AG04450 (cell line): ENCODE measurements at regions not wholly inside any gene's neighbourhood (a gene's known extent, or its start where the extent isn't known, plus 50 kb on each side); places are given as distances from the start of the nearest gene placed in this dataset.

Source experiments
- CTCF ChIA-PET: fragments of 300-600, 350-600 bp; formaldehyde crosslinking; extraction: SDS; loops from one replicate; lab custom pipeline; 2022; ENCODE audit warnings: antibody characterized with exemption, inconsistent platforms; lab: Charles Lee
- POLR2A ChIA-PET: fragments of 350-600 bp; formaldehyde crosslinking; extraction: SDS; loops from one replicate; lab custom pipeline; 2021; ENCODE audit warnings: antibody characterized with exemption, inconsistent platforms; lab: Yijun Ruan, JAX
- DNase-seq: peaks from one replicate; pipeline ENCODE4 v3.0.0-alpha.2; 2011; ENCODE audit warnings: low read depth, low spot score
- H3K27ac ChIP-seq: one replicate; pipeline ENCODE4 v1.5.1; 2012; ENCODE audit warnings: low read depth, low read length, control low read depth
- H3K27me3 ChIP-seq: one replicate; pipeline ENCODE4 v1.6.0; 2012; ENCODE audit warnings: low read length; ENCODE audit not compliant: control insufficient read depth, insufficient read depth
- H3K4me3 ChIP-seq: 2 replicates; pipeline ENCODE4 v1.5.1; 2011; ENCODE audit warnings: mild to moderate bottlenecking, low read depth, low read length, control low read depth
- H3K9me3 ChIP-seq: 2 replicates; pipeline ENCODE4 v1.5.1; 2012; ENCODE audit warnings: low read length; ENCODE audit not compliant: control insufficient read depth, insufficient read depth
- TF ChIP-seq, protein P1 (sequence below): IDR thresholded peaks from 2 replicates; pipeline ENCODE4 v1.5.1; 2011; ENCODE audit warnings: low read depth, low read length, control low read depth, inconsistent platforms

DNA sequence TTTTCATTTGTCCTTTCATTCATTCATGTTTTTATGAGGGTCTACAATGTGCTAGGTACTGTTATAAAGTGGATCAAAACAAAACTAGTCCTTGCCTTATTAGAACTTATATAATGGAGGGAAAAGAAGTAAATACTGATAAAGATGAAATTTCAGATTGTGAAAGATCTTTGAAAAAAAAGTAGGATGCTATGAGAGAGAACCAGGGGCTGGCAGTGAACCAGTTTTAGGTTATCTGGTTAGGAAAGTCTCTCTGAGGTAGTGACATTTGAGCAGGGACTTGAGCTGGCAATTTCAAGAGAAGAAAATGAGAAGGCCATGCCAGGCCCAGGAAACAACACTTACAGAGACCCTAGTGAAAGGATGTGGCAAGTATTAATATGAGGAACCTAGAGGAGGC, 57.3 kb upstream of the E2F7 start:
- H3K27me3 ChIP-seq, result no peaks in the 10 kb centered on the region
- CTCF ChIA-PET, result interaction anchor here (1.5 kb wide), 1 partner anchor 112 kb away, joined by 4 read pairs; no protein-coding TSS in a partner anchor
- TF ChIP-seq, protein P1, sequence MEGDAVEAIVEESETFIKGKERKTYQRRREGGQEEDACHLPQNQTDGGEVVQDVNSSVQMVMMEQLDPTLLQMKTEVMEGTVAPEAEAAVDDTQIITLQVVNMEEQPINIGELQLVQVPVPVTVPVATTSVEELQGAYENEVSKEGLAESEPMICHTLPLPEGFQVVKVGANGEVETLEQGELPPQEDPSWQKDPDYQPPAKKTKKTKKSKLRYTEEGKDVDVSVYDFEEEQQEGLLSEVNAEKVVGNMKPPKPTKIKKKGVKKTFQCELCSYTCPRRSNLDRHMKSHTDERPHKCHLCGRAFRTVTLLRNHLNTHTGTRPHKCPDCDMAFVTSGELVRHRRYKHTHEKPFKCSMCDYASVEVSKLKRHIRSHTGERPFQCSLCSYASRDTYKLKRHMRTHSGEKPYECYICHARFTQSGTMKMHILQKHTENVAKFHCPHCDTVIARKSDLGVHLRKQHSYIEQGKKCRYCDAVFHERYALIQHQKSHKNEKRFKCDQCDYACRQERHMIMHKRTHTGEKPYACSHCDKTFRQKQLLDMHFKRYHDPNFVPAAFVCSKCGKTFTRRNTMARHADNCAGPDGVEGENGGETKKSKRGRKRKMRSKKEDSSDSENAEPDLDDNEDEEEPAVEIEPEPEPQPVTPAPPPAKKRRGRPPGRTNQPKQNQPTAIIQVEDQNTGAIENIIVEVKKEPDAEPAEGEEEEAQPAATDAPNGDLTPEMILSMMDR, result no peak
- no peak overlapping the region for H3K4me3 ChIP-seq
- no peaks in the 10 kb centered on the region for H3K9me3 ChIP-seq
- no peak for DNase-seq
- POLR2A ChIA-PET, result no interaction called here
- peak overlapping the region; percentile 63 for H3K27ac ChIP-seq

DNA sequence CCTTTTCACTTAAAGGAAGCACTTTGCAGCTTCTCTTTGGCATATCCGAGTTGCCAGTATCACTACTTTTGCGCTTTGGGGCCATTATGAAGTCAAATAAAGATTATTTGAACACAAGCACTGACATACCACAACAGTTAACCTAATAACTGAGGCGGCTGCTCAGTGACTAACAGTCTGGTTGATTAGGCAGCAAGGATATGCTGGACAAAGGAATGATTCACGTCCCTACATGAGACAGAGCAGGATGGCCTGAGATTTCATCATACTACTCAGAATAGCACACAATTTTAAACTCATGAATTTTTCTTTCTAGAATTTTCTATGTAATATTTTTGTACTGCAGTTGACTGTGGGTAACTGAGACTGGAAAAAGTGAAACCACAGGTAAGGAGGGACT, 56.9 kb upstream of the E2F7 start:
- no peak overlapping the region for H3K4me3 ChIP-seq

DNA sequence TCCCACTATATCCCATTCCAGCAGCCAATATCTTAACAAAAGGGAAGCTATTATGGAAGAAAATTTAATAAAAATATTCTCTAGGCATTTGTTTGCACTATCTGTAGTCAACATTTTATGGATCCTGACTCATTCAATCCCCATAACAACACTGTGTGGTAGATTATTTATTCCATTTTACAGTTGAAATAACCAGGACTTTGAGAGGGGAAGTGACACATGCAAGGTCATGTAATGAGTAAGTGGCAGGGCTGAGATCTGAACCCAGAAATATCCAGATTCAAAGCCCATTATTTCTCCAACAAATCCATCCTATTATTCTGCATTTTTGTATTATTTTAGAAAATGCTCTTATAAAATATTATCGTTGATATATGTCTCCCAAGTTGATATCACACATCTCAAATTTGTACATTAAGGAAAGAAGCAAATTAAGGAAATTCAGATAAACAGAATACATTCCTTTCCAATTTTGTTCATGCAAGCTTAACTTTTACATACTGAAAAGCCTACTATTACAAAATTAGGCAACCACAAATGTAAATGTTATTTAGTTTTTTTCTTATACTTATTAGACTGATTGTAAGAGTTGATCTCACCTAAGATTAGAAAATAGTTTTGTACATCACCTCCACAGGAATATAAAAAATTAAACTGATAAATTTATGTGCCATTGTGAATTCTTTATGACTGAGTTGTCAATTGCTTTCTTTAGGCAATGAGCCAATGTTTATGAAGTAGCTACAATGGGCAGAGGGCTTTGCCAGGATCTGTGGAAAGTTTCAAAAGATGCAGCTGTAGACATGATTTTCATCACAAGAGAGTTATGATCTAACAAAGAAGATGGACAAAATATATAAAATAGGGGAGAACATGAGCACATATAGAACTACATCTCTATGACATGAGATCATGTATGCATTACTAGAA, 55.1 kb upstream of the E2F7 start:
- no peak overlapping the region for H3K27ac ChIP-seq
- CTCF ChIA-PET, result interaction anchor here (0.7 kb wide), 1 partner anchor 33 kb away, joined by 3 read pairs; no protein-coding TSS in a partner anchor
- POLR2A ChIA-PET, result interaction anchor here (0.6 kb wide), 1 partner anchor 16 kb away, joined by 7 read pairs; no protein-coding TSS in a partner anchor
- no peaks in the 10 kb centered on the region for H3K9me3 ChIP-seq
- H3K27me3 ChIP-seq, result no peaks in the 10 kb centered on the region
- H3K4me3 ChIP-seq, result no peak overlapping the region
- TF ChIP-seq, protein P1, result no peak
- no peak for DNase-seq

More for the DNA sequence above, 56.9 kb upstream of the E2F7 start:
- TF ChIP-seq, protein P1, result no peak
- Histone ChIP-seq H3K27ac (no peak overlapping the region), H3K9me3 (no peaks in the 10 kb centered on the region), H3K27me3 (no peaks in the 10 kb centered on the region)
- CTCF ChIA-PET, result interaction anchor here (1.5 kb wide), 1 partner anchor 111 kb away, joined by 4 read pairs; no protein-coding TSS in a partner anchor
- DNase-seq, result peak; percentile 76
- POLR2A ChIA-PET, result no interaction called here

DNA sequence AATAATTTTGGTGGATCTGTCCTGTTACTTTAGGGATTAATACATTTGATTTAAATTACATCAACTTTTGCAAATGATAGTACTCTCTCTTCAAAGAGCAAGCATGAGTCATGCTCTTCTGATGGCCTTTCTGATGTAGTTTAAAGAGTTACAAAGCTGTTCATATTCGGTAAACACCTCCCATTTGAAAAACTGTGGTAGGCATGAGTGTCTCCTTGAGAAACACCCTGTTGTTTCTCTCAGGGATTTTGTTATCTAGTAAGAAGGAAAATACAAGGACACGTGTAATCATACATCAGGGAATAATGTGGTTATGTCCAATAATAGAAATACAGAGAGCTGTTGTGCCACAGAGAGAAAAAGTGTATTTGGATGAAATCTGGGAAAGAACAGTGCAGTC, 53.3 kb upstream of the E2F7 start:
- POLR2A ChIA-PET, result no interaction called here
- TF ChIP-seq, protein P1, result no peak
- CTCF ChIA-PET, result no interaction called here

DNA sequence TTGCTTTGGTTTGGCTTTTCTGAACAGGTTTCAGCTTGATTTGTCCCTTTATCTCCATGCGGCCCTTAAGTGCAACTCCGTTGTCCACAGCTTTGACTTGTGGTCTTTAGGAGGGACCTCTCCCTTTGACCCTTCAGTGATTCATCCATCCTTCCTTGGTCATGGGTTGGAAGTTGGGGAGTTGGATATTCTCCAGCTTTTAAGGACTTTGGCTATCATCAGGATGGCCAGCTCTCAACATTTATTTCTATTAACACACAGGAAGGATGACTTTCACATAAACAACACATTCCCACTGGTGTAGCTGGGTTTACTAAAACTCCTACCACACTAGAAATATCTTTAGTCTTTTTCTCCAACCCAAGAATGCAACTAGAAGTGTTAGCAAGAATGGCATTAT, 50.9 kb upstream of the E2F7 start:
- H3K4me3 ChIP-seq, result no peak overlapping the region
- H3K27me3 ChIP-seq, result no peaks in the 10 kb centered on the region
- TF ChIP-seq, protein P1, result no peak
- DNase-seq, result no peak
- ChIA-PET CTCF (interaction anchor here (1.3 kb wide), 1 partner anchor 9 kb away, joined by 4 read pairs; no protein-coding TSS in a partner anchor), POLR2A (interaction anchor here (0.6 kb wide), 1 partner anchor 67 kb away, joined by 3 read pairs; no protein-coding TSS in a partner anchor)
- peaks cover 3% of the 10 kb centered on the region; the same call in 1 of the 2 replicates for H3K9me3 ChIP-seq
- H3K27ac ChIP-seq, result no peak overlapping the region

More for the DNA sequence above, 53.3 kb upstream of the E2F7 start:
- Histone ChIP-seq H3K4me3 (no peak overlapping the region), H3K27me3 (no peaks in the 10 kb centered on the region), H3K27ac (no peak overlapping the region), H3K9me3 (no peaks in the 10 kb centered on the region)
- no peak for DNase-seq
